ENCODE measurements at regions not wholly inside any gene's neighbourhood (a gene's known extent, or its start where the extent isn't known, plus 50 kb on each side); places are given as distances from the start of the nearest gene placed in this dataset.

DNA sequence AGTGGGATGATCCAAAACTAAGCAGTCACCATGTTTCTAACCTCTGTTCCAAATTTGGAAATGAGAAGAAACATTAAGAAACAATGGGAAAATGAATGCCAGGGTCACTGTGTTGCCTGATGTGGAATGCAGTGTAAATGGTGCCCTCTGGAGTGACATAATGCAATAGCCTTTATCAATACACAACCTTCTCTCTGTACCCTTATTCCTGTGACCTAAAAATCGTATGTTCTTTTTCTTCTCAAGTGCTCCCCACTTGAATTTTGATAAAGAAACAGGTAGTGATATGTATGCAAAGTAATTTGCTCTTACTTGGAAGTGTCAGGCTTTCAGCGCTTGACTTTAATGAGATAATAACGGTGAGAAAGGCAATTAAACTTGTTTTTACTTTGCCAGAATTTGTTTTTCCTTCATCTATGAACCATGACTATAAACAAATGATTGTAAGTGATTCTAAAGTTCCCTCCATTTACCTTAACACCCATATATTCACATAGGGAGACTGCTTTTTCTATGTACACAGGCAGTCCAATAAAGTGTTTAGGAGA lies 145.8 kb upstream of the THRB start:
- no peak for TF ChIP-seq GATA3 (IDR thresholded peaks at IDR 0.05; ENCODE audit: low read depth, low read length)
- no peak for TF ChIP-seq GATA2 (IDR thresholded peaks at IDR 0.05; ENCODE audit: low read depth, low read length)
